Heart left ventricle (tissue), 13 donors: ENCODE measurements at regions not wholly inside any gene's neighbourhood (a gene's known extent, or its start where the extent isn't known, plus 50 kb on each side); places are given as distances from the start of the nearest gene placed in this dataset.

Source experiments
- CTCF ChIP-seq, 12 donors: fragments of 200-600 bp; sonication (generic) in 4 of 12; IDR thresholded peaks; one replicate each; pipeline versions ENCODE4 v1.5.0 to v1.8.0; 2018 to 2022; ENCODE audit warnings: antibody characterized with exemption in 12 of 12, mild to moderate bottlenecking in 5 of 12
- POLR2A ChIP-seq, 2 donors: fragments of 450-650 bp; IDR thresholded peaks; one replicate each; pipeline ENCODE4 v1.6.1; 2017; ENCODE audit warnings: antibody characterized with exemption in 2 of 2, mild to moderate bottlenecking in 2 of 2, moderate library complexity in 2 of 2
- donor health status: ischemic (EF 13 %, LVEDD 7.1; RV severe dilation, severe dysfunction).
- donor health status: DM: no; HTN: yes; CAD: no.
- donor health status: DM: no; HTN: no; CAD: no.
- donor health status: ischemic (EF 25% LVEDD 6.9; RV normal size, moderate dysfunction).
- donor health status: ischemic (EF 25% LVEDD 5.7; RV mildly dilated, moderate dysfunction).
- donor health status: ischemic (EF 35%, LVEDD 5.7; RV mildly dilated, moderate dysfunction).
- donor health status: nonischemic (EF 11% LVEDD 7.7; RV severe dilation, severe dysfunction).
- donor health status: DM: yes; HTN: yes; CAD: no.
- donor health status: PGD.
- donor health status: ischemic (EF 29% LVEDD 5.4; RV normal size, mild dysfunction).
- donor health status: nonischemic (EF 23%, LVEDD 6.1; RV moderate dilation, normal function).

GRCh38 chr18:24658302-24658701, 197.9 kb downstream of the HRH4 start:
- TF ChIP-seq CTCF (IDR thresholded peaks at IDR 0.05) = no peak
- TF ChIP-seq POLR2A (IDR thresholded peaks at IDR 0.05) = no peak
